AG08395 (cell line): ENCODE measurements at regions not wholly inside any gene's neighbourhood (a gene's known extent, or its start where the extent isn't known, plus 50 kb on each side); places are given as distances from the start of the nearest gene placed in this dataset.
A peak's percentile ranks its signal among the peaks of the same experiment; 100 is the strongest.

Experiments used
- DNase-seq: peaks from one replicate; pipeline ENCODE4 v3.0.0; 2012; ENCODE audit warnings: mixed read lengths, low spot score

- DNase-seq = no peak
These were observed 308.4 kb downstream of the PSAT1 start for GRCh38 chr9:78605041-78606000.

- no peak for DNase-seq
These were observed 309.1 kb downstream of the PSAT1 start for GRCh38 chr9:78606001-78606379.

GRCh38 chr9:78607853-78608252 is 310.9 kb downstream of the PSAT1 start:
- no peak for DNase-seq

GRCh38 chr9:78609450-78609849 is 312.5 kb downstream of the PSAT1 start:
- no peak for DNase-seq

- peak; percentile 38 for DNase-seq
These were observed 315.2 kb downstream of the PSAT1 start for GRCh38 chr9:78612091-78612490.

- no peak for DNase-seq
These were observed 316.1 kb downstream of the PSAT1 start for GRCh38 chr9:78613006-78613405.

GRCh38 chr9:78614892-78615291 is 318.0 kb downstream of the PSAT1 start:
- no peak for DNase-seq

- no peak for DNase-seq
These were observed 318.4 kb downstream of the PSAT1 start for GRCh38 chr9:78615372-78615771.

GRCh38 chr9:78618735-78619134 is 321.8 kb downstream of the PSAT1 start:
- no peak for DNase-seq

GRCh38 chr9:78620303-78620702 is 323.4 kb downstream of the PSAT1 start:
- no peak for DNase-seq

- peak; percentile 76 for DNase-seq
These were observed 323.8 kb downstream of the PSAT1 start for GRCh38 chr9:78620764-78621163.

- DNase-seq = no peak
These were observed 325.2 kb downstream of the PSAT1 start for GRCh38 chr9:78622126-78622525.

- DNase-seq = no peak
These were observed 330.0 kb downstream of the PSAT1 start for GRCh38 chr9:78626971-78627370.

GRCh38 chr9:78630966-78631365 is 334.0 kb downstream of the PSAT1 start:
- DNase-seq = no peak

GRCh38 chr9:78640728-78641127 is 343.8 kb downstream of the PSAT1 start:
- DNase-seq = no peak

- no peak for DNase-seq
These were observed 347.4 kb downstream of the PSAT1 start for GRCh38 chr9:78644359-78644758.

- no peak for DNase-seq
These were observed 357.4 kb downstream of the PSAT1 start for GRCh38 chr9:78654324-78654723.

GRCh38 chr9:78663369-78663768 is 366.4 kb downstream of the PSAT1 start:
- no peak for DNase-seq

GRCh38 chr9:78664370-78664769 is 367.4 kb downstream of the PSAT1 start:
- no peak for DNase-seq

- DNase-seq = peak; percentile 23
These were observed 370.0 kb downstream of the PSAT1 start for GRCh38 chr9:78666818-78667414.

- no peak for DNase-seq
These were observed 371.4 kb downstream of the PSAT1 start for GRCh38 chr9:78668148-78668832.

GRCh38 chr9:78669591-78669990 is 372.7 kb downstream of the PSAT1 start:
- no peak for DNase-seq

GRCh38 chr9:78671785-78672184 is 374.9 kb downstream of the PSAT1 start:
- DNase-seq = no peak
